Neural progenitor cell (in vitro differentiated cells): ENCODE measurements at regions not wholly inside any gene's neighbourhood (a gene's known extent, or its start where the extent isn't known, plus 50 kb on each side); places are given as distances from the start of the nearest gene placed in this dataset.

Experiments
- DNase-seq: peaks from one replicate; pipeline ENCODE4 v3.0.0-alpha.2; 2016; ENCODE audit warnings: low spot score
- H2AFZ ChIP-seq: fragments of 200-600 bp; sonication (generic); replicated peaks from 2 replicates; pipeline ENCODE4 v1.6.1; 2016; ENCODE audit warnings: antibody characterized with exemption
- H3F3A ChIP-seq: fragments of 200-600 bp; sonication (generic); 2 replicates; pipeline ENCODE4 v1.6.1; 2016; ENCODE audit warnings: antibody characterized with exemption, low read depth
- H3K27ac ChIP-seq: fragments of 200-600 bp; sonication (generic); 2 replicates; pipeline ENCODE4 v1.5.1; 2016; ENCODE audit warnings: mild to moderate bottlenecking
- H3K27me3 ChIP-seq: fragments of 200-600 bp; sonication (generic); 2 replicates; pipeline ENCODE4 v1.6.1; 2016; ENCODE audit warnings: mild to moderate bottlenecking, moderate library complexity
- H3K36me3 ChIP-seq: fragments of 200-600 bp; sonication (generic); 2 replicates; pipeline ENCODE4 v1.5.1; 2016
- H3K4me1 ChIP-seq: fragments of 200-600 bp; sonication (generic); 2 replicates; pipeline ENCODE4 v1.6.1; 2016; ENCODE audit warnings: mixed run types
- H3K4me2 ChIP-seq: fragments of 200-600 bp; sonication (generic); 2 replicates; pipeline ENCODE4 v1.6.1; 2016
- H3K4me3 ChIP-seq: fragments of 200-600 bp; sonication (generic); 2 replicates; pipeline ENCODE4 v1.5.1; 2016
- H3K79me2 ChIP-seq: fragments of 200-600 bp; sonication (generic); 2 replicates; pipeline ENCODE4 v1.6.1; 2016; ENCODE audit warnings: low read depth
- H3K9ac ChIP-seq: fragments of 200-600 bp; sonication (generic); 2 replicates; pipeline ENCODE4 v1.6.1; 2016
- H3K9me3 ChIP-seq: fragments of 200-600 bp; sonication (generic); 2 replicates; pipeline ENCODE4 v1.5.1; 2016; ENCODE audit warnings: low read depth
- H4K20me1 ChIP-seq: fragments of 200-600 bp; sonication (generic); 2 replicates; pipeline ENCODE4 v1.6.1; 2016; ENCODE audit warnings: low read depth
- H3K27ac Mint-ChIP-seq: 3 replicates; pipeline ENCODE4 v1.8.0; 2021; ENCODE audit warnings: mixed read lengths
- H3K27me3 Mint-ChIP-seq: 2 replicates; pipeline ENCODE4 v1.8.0; 2022; ENCODE audit warnings: low read depth, mild to moderate bottlenecking, inconsistent platforms, moderate library complexity, mixed read lengths; ENCODE audit not compliant: insufficient read depth
- H3K36me3 Mint-ChIP-seq: 3 replicates; pipeline ENCODE4 v1.8.0; 2021; ENCODE audit warnings: mixed read lengths
- H3K4me1 Mint-ChIP-seq: 3 replicates; pipeline ENCODE4 v1.8.0; 2021; ENCODE audit warnings: mixed read lengths
- H3K4me3 Mint-ChIP-seq: 3 replicates; pipeline ENCODE4 v1.8.0; 2021; ENCODE audit warnings: mild to moderate bottlenecking, moderate library complexity, mixed read lengths
- H3K9me3 Mint-ChIP-seq: 3 replicates; pipeline ENCODE4 v1.8.0; 2020; ENCODE audit warnings: mixed read lengths
- CTCF ChIP-seq: fragments of 200-600 bp; sonication (generic); IDR thresholded peaks from 2 replicates; pipeline ENCODE4 v1.5.1; 2017; ENCODE audit warnings: antibody characterized with exemption, mild to moderate bottlenecking
- EZH2 ChIP-seq: fragments of 200-600 bp; sonication (generic); IDR thresholded peaks from 2 replicates; pipeline ENCODE4 v1.6.1; 2017; ENCODE audit warnings: antibody characterized with exemption, mild to moderate bottlenecking, moderate library complexity
- EZH2phosphoT487 ChIP-seq: fragments of 200-600 bp; sonication (generic); IDR thresholded peaks from 2 replicates; pipeline ENCODE4 v1.6.1; 2017; ENCODE audit warnings: antibody characterized with exemption

GRCh38 chr3:973340-973739 is 119.5 kb upstream of the CNTN6 start:
- Histone ChIP-seq H3K27ac (no peak overlapping the region), H4K20me1 (no peaks in the 10 kb centered on the region), H2AFZ (no peak overlapping the region), H3F3A (no peaks in the 10 kb centered on the region), H3K79me2 (no peaks in the 10 kb centered on the region), H3K9ac (no peak overlapping the region), H3K4me1 (no peaks in the 10 kb centered on the region), H3K36me3 (no peaks in the 10 kb centered on the region), H3K27me3 (no peaks in the 10 kb centered on the region), H3K4me3 (no peak overlapping the region), H3K9me3 (no peaks in the 10 kb centered on the region), H3K4me2 (no peak overlapping the region)
- no peak overlapping the region for H3K27ac Mint-ChIP-seq
- H3K4me1 Mint-ChIP-seq, result no peaks in the 10 kb centered on the region
- no peak for DNase-seq
- H3K36me3 Mint-ChIP-seq, result no peaks in the 10 kb centered on the region
- no peaks in the 10 kb centered on the region for H3K27me3 Mint-ChIP-seq
- H3K4me3 Mint-ChIP-seq, result no peak overlapping the region
- TF ChIP-seq EZH2 (no peak), EZH2phosphoT487 (no peak), CTCF (no peak)
- peaks cover 14% of the 10 kb centered on the region for H3K9me3 Mint-ChIP-seq

GRCh38 chr3:976006-976405 is 116.8 kb upstream of the CNTN6 start:
- no peak overlapping the region for H3K4me3 Mint-ChIP-seq
- no peaks in the 10 kb centered on the region for H3K36me3 Mint-ChIP-seq

DNA sequence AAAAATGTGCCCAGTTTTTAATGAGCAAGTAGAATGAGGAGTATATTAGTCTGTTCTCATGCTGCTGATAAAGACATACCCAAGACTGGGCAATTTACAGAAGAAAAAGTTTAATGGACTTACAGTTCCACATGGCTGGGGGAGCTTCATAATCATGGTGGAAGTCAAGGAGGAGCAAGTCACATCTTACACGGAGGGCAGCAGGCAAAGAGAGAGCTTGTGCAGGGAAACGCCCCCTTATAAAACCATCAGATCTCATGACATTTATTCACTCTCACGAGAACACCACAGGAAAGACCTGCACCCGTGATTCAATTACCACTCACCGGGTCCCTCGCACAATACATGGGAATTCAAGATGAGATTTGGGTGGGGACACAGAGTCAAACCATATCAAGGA is 111.7 kb upstream of the CNTN6 start:
- no peak overlapping the region for H3K27ac ChIP-seq
- H3K4me1 Mint-ChIP-seq, result no peaks in the 10 kb centered on the region

More at GRCh38 chr3:976006-976405, 116.8 kb upstream of the CNTN6 start:
- no peak overlapping the region for H3K27ac Mint-ChIP-seq
- no peak overlapping the region for H3K4me3 ChIP-seq
- peaks cover 16% of the 10 kb centered on the region for H3K9me3 Mint-ChIP-seq
- H3K4me1 ChIP-seq, result no peaks in the 10 kb centered on the region
- H3K27me3 Mint-ChIP-seq, result no peaks in the 10 kb centered on the region
- H2AFZ ChIP-seq, result no peak overlapping the region
- no peaks in the 10 kb centered on the region for H3K4me1 Mint-ChIP-seq
- no peak overlapping the region for H3K9ac ChIP-seq
- H3K4me2 ChIP-seq, result no peak overlapping the region
- no peaks in the 10 kb centered on the region for H3K9me3 ChIP-seq
- no peak overlapping the region for H3K27ac ChIP-seq
- H3F3A ChIP-seq, result no peaks in the 10 kb centered on the region
- H4K20me1 ChIP-seq, result no peaks in the 10 kb centered on the region
- no peak for DNase-seq
- H3K27me3 ChIP-seq, result no peaks in the 10 kb centered on the region
- H3K36me3 ChIP-seq, result no peaks in the 10 kb centered on the region
- H3K79me2 ChIP-seq, result no peaks in the 10 kb centered on the region
- TF ChIP-seq EZH2phosphoT487 (no peak), CTCF (no peak), EZH2 (no peak)

More for the DNA sequence above, 111.7 kb upstream of the CNTN6 start:
- Histone ChIP-seq H3K4me1 (no peaks in the 10 kb centered on the region), H3K36me3 (no peaks in the 10 kb centered on the region), H3K27me3 (no peaks in the 10 kb centered on the region), H3K4me2 (no peak overlapping the region), H4K20me1 (no peaks in the 10 kb centered on the region), H3F3A (no peaks in the 10 kb centered on the region), H3K4me3 (no peak overlapping the region), H3K9ac (no peak overlapping the region), H3K79me2 (no peaks in the 10 kb centered on the region), H3K9me3 (no peaks in the 10 kb centered on the region), H2AFZ (no peak overlapping the region)
- Mint-ChIP-seq H3K36me3 (no peaks in the 10 kb centered on the region), H3K27ac (no peak overlapping the region), H3K9me3 (peaks cover 8% of the 10 kb centered on the region), H3K4me3 (no peak overlapping the region), H3K27me3 (no peaks in the 10 kb centered on the region)
- no peak for DNase-seq
- TF ChIP-seq EZH2 (no peak), CTCF (no peak)
